ENCODE measurements at regions not wholly inside any gene's neighbourhood (a gene's known extent, or its start where the extent isn't known, plus 50 kb on each side); places are given as distances from the start of the nearest gene placed in this dataset.

- TF ChIP-seq ZNF532 (CRISPR knock-in tag; IDR thresholded peaks at IDR 0.05; ENCODE audit: borderline replicate concordance) (no peak), NR1H2 (CRISPR knock-in tag; IDR thresholded peaks at IDR 0.05) (no peak), PRRX2 (CRISPR knock-in tag; IDR thresholded peaks at IDR 0.05) (no peak), CBFB (CRISPR knock-in tag; IDR thresholded peaks at IDR 0.05; ENCODE audit: low read depth) (no peak), RELA (CRISPR knock-in tag; IDR thresholded peaks at IDR 0.05; ENCODE audit: borderline replicate concordance) (no peak), FOXP4 (CRISPR knock-in tag; IDR thresholded peaks at IDR 0.05) (no peak)
These were observed 79.3 kb upstream of the ADCY1 start (continued) for GRCh38 chr7:45494885-45495284.

GRCh38 chr7:45495618-45496017, 78.5 kb upstream of the ADCY1 start:
- TF ChIP-seq SP1 (CRISPR knock-in tag; conservative IDR thresholded peaks at IDR 0.05): 0 out of 2 replicates have a peak, but pooled peaks have one; percentile 15
- no peak for TF ChIP-seq AFF4 (CRISPR knock-in tag; IDR thresholded peaks at IDR 0.05; ENCODE audit: borderline replicate concordance)
- CTCF ChIA-PET: interaction anchor here (1.4 kb wide), 1 partner anchor 168 kb away, joined by 4 read pairs; no protein-coding TSS in a partner anchor
- no peaks in the 10 kb centered on the region for H3K27me3 Mint-ChIP-seq (ENCODE audit: low read depth)
- H3K4me1 Mint-ChIP-seq: peaks cover 39% of the 10 kb centered on the region
- peak; percentile 58 for ATAC-seq
- DNase-seq (ENCODE audit: low spot score): no peak
- H3K4me3 Mint-ChIP-seq: peak overlapping the region; percentile 33
- peaks cover 8% of the 10 kb centered on the region; the same call in 1 of the 2 replicates for H3K36me3 Mint-ChIP-seq
- POLR2A ChIA-PET: no interaction called here
- peaks cover 31% of the 10 kb centered on the region for H3K9me3 Mint-ChIP-seq
- peak overlapping the region; percentile 93 for H3K27ac Mint-ChIP-seq

GRCh38 chr7:45500257-45500656, 73.9 kb upstream of the ADCY1 start:
- H3K27me3 Mint-ChIP-seq (ENCODE audit: low read depth): peaks cover 6% of the 10 kb centered on the region; the same call in 1 of the 2 replicates
- H3K36me3 Mint-ChIP-seq: peaks cover 26% of the 10 kb centered on the region
- no peak for DNase-seq (ENCODE audit: low spot score)
- ATAC-seq: no peak
- H3K9me3 Mint-ChIP-seq: peaks cover 23% of the 10 kb centered on the region
- CTCF ChIA-PET: no interaction called here
- H3K4me1 Mint-ChIP-seq: peaks cover 51% of the 10 kb centered on the region
- no peak overlapping the region for H3K4me3 Mint-ChIP-seq
- POLR2A ChIA-PET: interaction anchor here (1.1 kb wide), 1 partner anchor 78 kb away, joined by 3 read pairs; no protein-coding TSS in a partner anchor
- no peak overlapping the region for H3K27ac Mint-ChIP-seq
- TF ChIP-seq ZNF317 (CRISPR knock-in tag; IDR thresholded peaks at IDR 0.05; ENCODE audit: borderline replicate concordance, low read depth) (no peak), FOXK1 (CRISPR knock-in tag; IDR thresholded peaks at IDR 0.05) (no peak), EMX1 (CRISPR knock-in tag; IDR thresholded peaks at IDR 0.05) (no peak), CTCF (IDR thresholded peaks at IDR 0.05) (no peak), TP53 (CRISPR knock-in tag; IDR thresholded peaks at IDR 0.05) (no peak), ATF1 (CRISPR knock-in tag; IDR thresholded peaks at IDR 0.05) (no peak), ZNF232 (CRISPR knock-in tag; IDR thresholded peaks at IDR 0.05) (no peak), HMGA2 (CRISPR knock-in tag; IDR thresholded peaks at IDR 0.05) (no peak), STAT6 (CRISPR knock-in tag; conservative IDR thresholded peaks at IDR 0.05; ENCODE audit: low read depth) (no peak), ERG (CRISPR knock-in tag; IDR thresholded peaks at IDR 0.05) (no peak)

Data from WTC11 (cell line).